NCI-H2196 treated with DMSO at 0.1 percent for 48 hours (cell line): ENCODE measurements at regions not wholly inside any gene's neighbourhood (a gene's known extent, or its start where the extent isn't known, plus 50 kb on each side); places are given as distances from the start of the nearest gene placed in this dataset.
A peak's percentile ranks its signal among the peaks of the same experiment; 100 is the strongest.

ENCODE experiments used
- DNase-seq: peaks from one replicate; lab custom pipeline; 2025; ENCODE audit not compliant: unreplicated experiment; lab: John Stamatoyannopoulos, UW

DNA sequence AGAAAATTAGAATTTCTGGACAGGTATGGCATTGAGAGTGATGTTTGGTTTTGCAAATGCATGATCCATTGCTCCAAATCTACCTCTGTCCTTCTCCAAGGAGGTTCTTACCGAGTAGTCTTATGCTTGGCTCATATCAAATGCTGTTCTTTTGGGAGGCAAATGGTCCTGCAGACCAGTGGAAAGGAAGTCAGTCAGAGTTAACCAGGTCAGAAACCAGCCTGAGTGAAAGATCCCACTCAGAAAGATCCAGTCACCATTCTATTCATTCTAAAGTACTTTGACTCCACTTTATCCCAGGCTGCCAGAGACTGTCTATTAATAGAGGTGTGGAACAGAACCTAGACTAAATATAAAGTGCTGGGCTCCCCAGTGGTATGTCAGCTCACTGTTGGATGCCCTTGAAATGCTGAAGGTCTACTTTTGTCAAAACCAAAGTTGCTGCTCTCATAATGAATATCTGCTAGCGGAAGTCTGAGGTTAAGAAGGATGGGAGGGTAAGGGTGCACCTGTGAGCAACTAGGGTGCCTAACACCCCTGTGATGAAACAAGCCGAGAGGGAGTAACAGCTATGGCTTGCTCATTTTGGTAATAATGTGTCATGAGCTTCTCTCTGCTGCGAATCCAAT, 302.2 kb downstream of the ZNF608 start:
- DNase-seq = no peak

DNA sequence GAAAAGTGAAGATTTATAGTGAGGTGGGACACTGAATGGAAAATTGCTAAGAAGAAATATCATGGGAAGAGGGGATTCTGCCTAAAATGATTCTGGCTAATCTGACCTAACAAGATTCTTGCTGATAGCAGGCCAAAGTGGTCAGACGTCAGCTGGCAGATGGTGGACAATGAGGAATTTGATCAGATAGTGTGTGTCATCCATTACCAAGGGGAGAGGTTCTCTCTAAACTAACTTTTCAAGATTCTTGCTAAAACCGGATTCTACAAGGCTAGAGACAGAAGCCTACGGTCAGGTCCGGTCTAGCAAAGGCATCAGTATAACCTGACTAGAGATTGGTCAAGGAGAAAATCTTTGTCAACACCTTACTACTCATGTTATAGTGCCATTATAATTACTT, 306.0 kb downstream of the ZNF608 start:
- no peak for DNase-seq

GRCh38 chr5:124439609-124440008, 306.8 kb downstream of the ZNF608 start:
- DNase-seq = no peak

DNA sequence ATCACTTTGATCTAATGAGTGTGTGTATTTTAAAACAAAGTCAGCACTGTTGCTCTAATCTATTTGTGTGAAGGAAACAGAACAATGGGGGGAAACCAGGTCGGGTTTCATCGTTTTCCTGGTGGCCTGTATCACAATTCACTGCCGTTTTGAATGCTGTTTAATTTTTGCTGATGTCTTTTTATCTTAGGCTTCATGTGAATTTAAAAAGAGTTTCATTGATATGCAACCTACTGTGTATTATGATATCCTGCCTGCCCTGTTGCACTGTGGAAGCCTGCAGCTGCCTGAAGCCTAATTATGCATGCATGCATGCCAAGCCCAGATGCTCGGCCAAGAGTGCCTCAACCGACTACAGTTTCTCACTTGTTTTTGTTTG, 307.5 kb downstream of the ZNF608 start:
- peak; percentile 51 for DNase-seq

GRCh38 chr5:124438026-124438902, 308.2 kb downstream of the ZNF608 start:
- no peak for DNase-seq

GRCh38 chr5:124436294-124436693, 310.1 kb downstream of the ZNF608 start:
- DNase-seq = no peak

GRCh38 chr5:124433170-124433569, 313.3 kb downstream of the ZNF608 start:
- DNase-seq = no peak

GRCh38 chr5:124421584-124421983, 324.9 kb downstream of the ZNF608 start:
- DNase-seq = no peak

DNA sequence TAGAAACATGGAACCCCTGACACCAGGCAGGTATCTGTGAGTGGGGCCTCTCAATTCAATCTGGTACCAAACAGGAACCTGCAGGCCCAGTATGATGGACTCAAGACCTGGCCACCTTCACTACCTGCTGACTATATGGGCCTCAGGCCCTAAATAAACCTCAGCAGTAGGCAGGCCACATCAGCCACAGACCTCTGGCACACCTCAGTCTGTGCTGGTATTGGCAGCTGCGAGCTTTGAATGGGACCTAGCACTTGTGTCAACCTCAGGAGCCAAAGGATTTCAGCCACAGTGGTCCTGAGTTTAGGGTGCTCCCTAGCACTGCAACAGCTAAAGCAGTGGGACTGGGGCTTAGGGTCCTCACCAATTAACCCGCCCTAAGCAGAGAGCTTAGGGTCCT, 325.5 kb downstream of the ZNF608 start:
- DNase-seq = no peak

GRCh38 chr5:124419531-124419930, 326.9 kb downstream of the ZNF608 start:
- DNase-seq = no peak

DNA sequence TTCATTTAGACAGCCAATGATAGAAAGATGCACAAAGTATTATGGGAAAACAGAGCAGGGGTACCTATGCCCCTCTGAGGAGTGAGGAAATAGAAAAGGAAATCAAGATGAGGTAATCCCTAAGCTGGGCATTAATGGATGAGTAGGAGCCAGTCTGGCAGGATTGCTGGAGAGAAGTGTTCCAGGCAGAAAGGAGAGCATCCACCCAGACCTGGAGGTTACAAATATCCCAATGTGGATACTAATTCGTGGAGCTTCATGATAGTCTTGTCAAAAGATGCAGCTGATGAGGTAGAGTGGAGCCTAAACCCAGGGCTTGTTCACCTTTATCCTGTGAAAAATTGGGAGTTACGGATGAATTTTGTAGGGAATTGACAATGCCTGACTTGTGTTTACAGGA, 328.0 kb downstream of the ZNF608 start:
- DNase-seq = no peak

GRCh38 chr5:124417196-124417595, 329.2 kb downstream of the ZNF608 start:
- DNase-seq = no peak

DNA sequence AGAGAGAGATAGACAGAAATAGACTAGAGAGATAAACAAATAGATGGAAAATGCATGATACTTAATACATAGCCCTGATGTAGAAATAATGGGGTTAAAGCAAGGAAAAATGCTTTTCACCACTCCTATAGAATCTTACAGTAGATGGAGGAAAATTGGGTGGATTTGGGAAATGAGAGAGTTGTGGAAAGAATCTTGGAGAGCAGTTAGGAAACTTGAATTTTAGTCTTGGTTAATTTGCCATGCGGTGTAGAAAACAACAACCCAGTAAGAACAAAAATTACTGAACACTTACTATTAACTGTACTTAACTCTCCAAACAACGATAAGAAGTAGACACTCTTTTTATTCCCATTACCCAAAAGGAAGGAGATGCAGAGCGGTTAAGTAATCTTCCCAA, 329.8 kb downstream of the ZNF608 start:
- no peak for DNase-seq

DNA sequence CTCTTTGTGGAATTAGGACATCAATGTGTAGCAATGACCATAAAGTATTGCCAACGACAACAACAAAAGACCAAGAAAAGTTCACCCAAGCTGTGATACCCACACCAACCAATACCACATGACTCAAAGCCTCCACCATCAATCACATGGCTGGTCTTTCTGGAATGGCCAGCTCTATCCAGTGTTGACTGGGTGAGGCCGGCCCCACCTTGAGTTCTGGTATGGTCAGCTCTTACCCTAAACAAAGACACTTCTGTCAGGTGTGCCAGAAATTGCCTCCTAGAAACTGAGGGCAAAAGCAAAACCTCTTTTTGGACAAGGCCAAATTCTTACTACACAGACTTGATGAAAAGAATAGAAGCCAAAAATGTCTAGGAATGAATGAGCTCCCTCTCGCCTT, 331.5 kb downstream of the ZNF608 start:
- no peak for DNase-seq

DNA sequence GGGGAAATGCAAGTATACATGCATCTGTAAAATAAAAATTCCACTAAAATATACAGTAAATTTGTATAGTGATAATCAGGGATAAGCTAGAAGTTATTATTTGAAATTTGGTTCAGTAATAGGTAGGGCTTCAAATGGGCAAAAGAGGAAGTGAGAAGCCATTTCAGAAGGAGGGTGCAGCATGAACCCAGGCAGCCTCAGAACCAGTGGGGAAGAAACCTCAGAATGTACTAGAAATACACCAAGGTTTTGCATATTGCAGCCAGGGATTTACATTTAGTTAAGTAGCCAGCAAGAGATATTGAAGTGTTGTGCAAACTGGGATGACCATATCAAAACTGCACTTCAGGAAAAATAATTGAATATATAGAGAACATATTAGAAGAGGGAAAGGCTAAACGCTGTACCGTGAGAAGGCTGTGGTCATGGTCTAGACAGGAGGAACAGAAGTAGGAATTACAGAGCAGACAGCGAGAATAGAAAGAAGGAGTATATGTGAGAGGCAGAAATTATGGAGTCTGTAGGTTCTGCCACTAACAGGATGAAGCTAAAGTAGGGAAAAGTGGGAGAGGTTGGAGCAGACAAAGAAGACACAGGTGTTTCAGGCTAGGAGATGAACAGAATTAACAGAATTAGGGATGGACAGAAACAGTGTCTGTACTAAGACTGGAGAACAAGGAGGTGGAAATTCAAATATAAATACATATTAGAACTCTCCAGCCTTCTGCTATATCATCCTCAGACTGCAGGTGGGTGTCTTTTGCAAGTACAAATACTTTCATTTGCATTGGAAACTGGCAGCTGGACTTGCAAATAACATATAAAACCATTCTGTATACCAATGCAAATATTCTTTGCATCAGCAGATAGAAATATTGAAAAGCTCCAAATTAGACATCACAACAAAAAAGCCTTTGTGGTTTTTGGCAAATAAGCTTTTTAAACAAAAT, 335.6 kb downstream of the ZNF608 start:
- DNase-seq = no peak

- no peak for DNase-seq
These were observed 337.5 kb downstream of the ZNF608 start for GRCh38 chr5:124408738-124409453.

- DNase-seq = no peak
These were observed 341.6 kb downstream of the ZNF608 start for GRCh38 chr5:124404796-124405195.

DNA sequence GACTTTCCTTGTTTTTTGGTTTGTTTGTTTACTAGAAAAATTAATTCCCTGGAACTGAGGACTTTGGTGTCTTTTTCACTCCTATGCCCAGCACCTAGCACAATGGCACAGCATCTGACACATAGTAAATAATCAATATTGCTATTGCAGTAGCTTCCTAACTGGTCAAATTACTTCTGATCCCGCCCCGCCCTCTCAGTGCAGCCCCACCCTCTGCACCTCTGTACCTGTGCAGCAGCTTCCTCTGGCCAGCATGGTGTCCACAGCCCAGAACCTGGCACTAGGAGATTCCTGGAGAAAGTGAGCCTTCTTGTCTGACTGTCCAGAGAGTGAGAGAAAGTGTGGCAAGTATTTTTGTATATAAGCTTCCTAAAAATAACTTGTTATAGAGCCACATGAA, 343.2 kb downstream of the ZNF608 start:
- DNase-seq = no peak

GRCh38 chr5:124402144-124402581, 344.3 kb downstream of the ZNF608 start:
- peak; percentile 85 for DNase-seq

DNA sequence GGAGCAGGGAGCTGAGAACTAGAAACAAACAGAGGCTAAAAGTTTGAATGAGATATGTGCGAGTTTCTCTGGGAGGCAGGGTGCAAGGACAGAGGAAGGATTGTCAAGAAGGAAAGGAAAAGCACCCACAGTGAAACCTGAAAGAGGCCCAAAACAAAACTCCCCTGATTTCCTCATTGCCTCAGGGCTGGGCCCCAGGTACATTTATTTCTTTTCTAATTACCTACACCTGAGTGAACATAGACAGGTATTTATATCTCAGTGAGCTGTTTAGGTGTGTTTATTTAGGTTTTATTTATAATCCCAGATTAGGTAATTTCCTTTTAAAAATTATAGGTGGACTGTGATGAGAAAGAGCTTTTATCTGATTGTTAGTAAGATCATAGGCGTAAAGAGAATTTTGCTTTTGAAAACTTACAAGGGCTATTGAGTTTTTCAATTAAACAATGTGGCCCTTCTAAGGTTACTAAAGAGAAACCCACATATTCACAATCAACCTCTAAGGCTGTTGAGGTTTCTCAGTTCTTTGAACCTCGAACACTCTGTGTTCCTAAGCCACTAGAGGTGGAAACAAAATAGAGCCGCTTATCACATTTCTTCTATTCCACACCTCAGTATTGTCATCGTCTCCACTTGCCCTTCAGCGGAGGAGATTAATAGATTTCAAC, 344.8 kb downstream of the ZNF608 start:
- peak; percentile 55 for DNase-seq
